ENCODE measurements at regions not wholly inside any gene's neighbourhood (a gene's known extent, or its start where the extent isn't known, plus 50 kb on each side); places are given as distances from the start of the nearest gene placed in this dataset.
"Not testable (repeated sequence)": the region's sequence is repeated elsewhere in the genome, so short reads cannot be mapped to it uniquely, and the experiment has no call there.

DNA sequence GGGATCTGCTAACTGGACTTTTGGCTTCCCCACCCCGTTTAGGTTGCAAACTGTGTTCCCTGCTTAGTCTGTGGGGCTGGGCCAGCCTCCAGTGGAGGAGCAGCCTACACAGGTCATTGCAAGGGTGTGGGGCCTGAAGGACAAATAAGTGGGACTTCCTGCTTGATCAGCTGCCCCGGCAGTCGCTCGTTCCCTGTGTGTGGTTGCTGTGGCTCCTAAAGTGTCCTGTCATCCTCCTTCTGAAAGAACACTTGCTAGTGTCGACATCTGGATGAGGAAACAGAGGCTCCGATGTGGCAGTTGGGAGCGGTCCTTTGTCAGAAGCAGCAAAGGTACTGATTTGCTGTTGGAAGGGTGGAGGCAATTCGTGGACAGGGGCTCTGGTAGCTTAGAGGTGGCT is 88.9 kb upstream of the TBCA start:
- Histone ChIP-seq H3K4me3 (no peak overlapping the region), H3K27me3 (no peaks in the 10 kb centered on the region), H3K9me3 (no peaks in the 10 kb centered on the region), H3K4me1 (no peaks in the 10 kb centered on the region), H3K27ac (no peak overlapping the region), H3K36me3 (no peaks in the 10 kb centered on the region)
- DNase-seq (no peak), ATAC-seq (no peak)
- intact Hi-C loops (cut with DNase I; ENCODE audit: low total_unique reads): no loop called here
- in situ Hi-C loops (cut with MboI; ENCODE audit: low sequenced_read_pairs in 4 of 4): no loop called here
- no peak for TF ChIP-seq POLR2A (IDR thresholded peaks at IDR 0.05)
- TF ChIP-seq, protein P1, sequence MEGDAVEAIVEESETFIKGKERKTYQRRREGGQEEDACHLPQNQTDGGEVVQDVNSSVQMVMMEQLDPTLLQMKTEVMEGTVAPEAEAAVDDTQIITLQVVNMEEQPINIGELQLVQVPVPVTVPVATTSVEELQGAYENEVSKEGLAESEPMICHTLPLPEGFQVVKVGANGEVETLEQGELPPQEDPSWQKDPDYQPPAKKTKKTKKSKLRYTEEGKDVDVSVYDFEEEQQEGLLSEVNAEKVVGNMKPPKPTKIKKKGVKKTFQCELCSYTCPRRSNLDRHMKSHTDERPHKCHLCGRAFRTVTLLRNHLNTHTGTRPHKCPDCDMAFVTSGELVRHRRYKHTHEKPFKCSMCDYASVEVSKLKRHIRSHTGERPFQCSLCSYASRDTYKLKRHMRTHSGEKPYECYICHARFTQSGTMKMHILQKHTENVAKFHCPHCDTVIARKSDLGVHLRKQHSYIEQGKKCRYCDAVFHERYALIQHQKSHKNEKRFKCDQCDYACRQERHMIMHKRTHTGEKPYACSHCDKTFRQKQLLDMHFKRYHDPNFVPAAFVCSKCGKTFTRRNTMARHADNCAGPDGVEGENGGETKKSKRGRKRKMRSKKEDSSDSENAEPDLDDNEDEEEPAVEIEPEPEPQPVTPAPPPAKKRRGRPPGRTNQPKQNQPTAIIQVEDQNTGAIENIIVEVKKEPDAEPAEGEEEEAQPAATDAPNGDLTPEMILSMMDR (IDR thresholded peaks at IDR 0.05 in 4 of 5, conservative IDR thresholded peaks at IDR 0.05 in 1 of 5): no peak

DNA sequence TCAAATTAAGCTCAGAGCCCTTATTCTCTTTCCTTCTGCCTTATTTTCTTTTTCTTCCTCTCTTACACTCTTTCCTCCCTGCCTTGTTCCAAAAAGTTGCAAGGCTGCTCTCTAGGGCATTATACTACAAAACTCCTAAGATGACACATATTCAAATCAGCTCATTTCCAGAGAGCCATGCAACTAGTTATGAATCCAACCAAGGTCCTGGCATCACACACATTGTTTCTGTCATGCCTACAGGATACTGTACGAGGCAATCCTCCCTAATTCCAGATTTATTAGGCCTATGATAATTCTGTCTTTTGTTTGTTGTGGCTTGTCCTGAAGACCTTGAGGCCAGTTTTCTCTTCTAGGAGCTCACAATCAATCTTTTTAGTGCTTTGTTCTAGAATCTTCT is 87.0 kb upstream of the TBCA start:
- Histone ChIP-seq H3K27ac (no peak overlapping the region), H3K4me1 (no peaks in the 10 kb centered on the region), H3K27me3 (no peaks in the 10 kb centered on the region), H3K36me3 (no peaks in the 10 kb centered on the region), H3K4me3 (no peak overlapping the region), H3K9me3 (no peaks in the 10 kb centered on the region)
- intact Hi-C loops (cut with DNase I; ENCODE audit: low total_unique reads): no loop called here
- ATAC-seq (no peak), DNase-seq (no peak)
- in situ Hi-C loops (cut with MboI; ENCODE audit: low sequenced_read_pairs in 4 of 4): no loop called here
- TF ChIP-seq, protein P1 (IDR thresholded peaks at IDR 0.05 in 4 of 5, conservative IDR thresholded peaks at IDR 0.05 in 1 of 5): no peak
- no peak for TF ChIP-seq POLR2A (IDR thresholded peaks at IDR 0.05)

DNA sequence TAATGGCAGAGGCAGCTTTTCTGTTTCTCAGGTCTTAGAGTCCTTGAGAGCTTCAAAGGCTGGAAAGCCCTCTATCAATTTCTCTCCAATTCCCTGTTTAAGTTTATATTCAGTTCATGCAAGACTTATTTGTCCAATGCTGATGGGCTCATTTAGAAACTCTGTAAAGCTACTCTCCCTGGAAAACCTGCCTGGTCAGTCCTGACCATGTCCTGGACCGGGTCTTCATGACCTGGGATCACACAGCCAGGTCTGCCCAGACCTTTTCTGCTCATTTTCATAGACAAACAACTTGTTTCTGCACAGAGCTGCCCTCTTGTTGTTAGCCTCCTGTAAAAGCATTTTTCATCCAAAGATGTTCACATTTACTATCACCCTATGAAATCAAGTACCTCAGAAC is 85.4 kb upstream of the TBCA start:
- no peaks in the 10 kb centered on the region for H3K9me3 ChIP-seq
- no peak overlapping the region for H3K27ac ChIP-seq
- H3K36me3 ChIP-seq: no peaks in the 10 kb centered on the region
- H3K4me1 ChIP-seq: no peaks in the 10 kb centered on the region
- no peak for ATAC-seq
- H3K4me3 ChIP-seq: no peak overlapping the region
- TF ChIP-seq, protein P1 (IDR thresholded peaks at IDR 0.05 in 4 of 5, conservative IDR thresholded peaks at IDR 0.05 in 1 of 5): no peak
- no peak for TF ChIP-seq POLR2A (IDR thresholded peaks at IDR 0.05)
- no peaks in the 10 kb centered on the region for H3K27me3 ChIP-seq
- in situ Hi-C loops (cut with MboI; ENCODE audit: low sequenced_read_pairs in 4 of 4): no loop called here
- DNase-seq: no peak
- intact Hi-C loops (cut with DNase I; ENCODE audit: low total_unique reads): no loop called here

DNA sequence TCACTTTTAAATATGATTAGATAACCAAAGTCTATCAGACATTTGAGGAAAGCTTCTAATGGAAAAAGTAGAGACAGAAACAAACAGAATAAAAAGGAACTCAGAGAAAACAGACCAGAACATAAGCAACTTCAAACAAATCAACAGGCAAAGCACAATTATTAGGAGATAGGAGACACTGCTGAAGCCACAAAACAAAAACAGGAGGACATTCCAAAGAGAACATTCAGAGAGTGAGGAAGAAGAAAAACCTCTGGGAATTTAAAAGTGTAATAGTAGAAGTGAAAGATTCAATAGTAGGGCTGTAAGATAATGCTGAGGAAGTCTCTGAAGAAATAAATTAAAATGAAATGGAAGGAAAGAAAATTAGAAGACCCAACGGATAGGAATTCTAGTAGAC is 83.2 kb upstream of the TBCA start:
- intact Hi-C loops (cut with DNase I; ENCODE audit: low total_unique reads): no loop called here
- in situ Hi-C loops (cut with MboI; ENCODE audit: low sequenced_read_pairs in 4 of 4): no loop called here
- H3K27me3 ChIP-seq: no peaks in the 10 kb centered on the region
- ATAC-seq: no peak
- H3K4me1 ChIP-seq: no peaks in the 10 kb centered on the region
- DNase-seq: no peak
- H3K9me3 ChIP-seq: no peaks in the 10 kb centered on the region
- no peaks in the 10 kb centered on the region for H3K36me3 ChIP-seq
- no peak overlapping the region for H3K4me3 ChIP-seq
- no peak overlapping the region for H3K27ac ChIP-seq
- TF ChIP-seq POLR2A (IDR thresholded peaks at IDR 0.05): no peak
- TF ChIP-seq, protein P1 (IDR thresholded peaks at IDR 0.05 in 4 of 5, conservative IDR thresholded peaks at IDR 0.05 in 1 of 5): no peak

DNA sequence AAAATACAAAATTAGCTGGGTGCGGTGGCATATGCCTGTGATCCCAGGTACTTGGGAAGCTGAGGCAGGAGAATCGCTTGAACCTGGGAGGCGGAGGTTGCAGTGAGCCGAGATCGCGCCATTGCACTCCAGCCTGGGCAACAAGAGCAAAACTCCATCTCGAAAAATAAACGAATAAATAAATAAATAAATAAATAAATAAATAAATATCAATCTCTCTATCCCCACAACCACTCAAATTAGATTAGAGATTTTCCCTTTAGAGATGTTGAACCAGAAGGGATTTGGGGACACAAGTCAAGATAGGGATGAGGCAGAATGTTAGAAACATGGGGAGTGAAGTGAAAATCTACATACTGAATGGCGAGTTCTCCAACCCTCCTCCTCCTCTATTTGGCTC is 82.5 kb upstream of the TBCA start:
- H3K9me3 ChIP-seq; H3K4me3 ChIP-seq; H3K36me3 ChIP-seq; intact Hi-C loops (cut with DNase I; ENCODE audit: low total_unique reads); H3K4me1 ChIP-seq; in situ Hi-C loops (cut with MboI; ENCODE audit: low sequenced_read_pairs in 4 of 4); ATAC-seq; H3K27me3 ChIP-seq; H3K27ac ChIP-seq; DNase-seq: not testable (repeated sequence)
